ENCODE measurements at regions not wholly inside any gene's neighbourhood (a gene's known extent, or its start where the extent isn't known, plus 50 kb on each side); places are given as distances from the start of the nearest gene placed in this dataset.

DNA sequence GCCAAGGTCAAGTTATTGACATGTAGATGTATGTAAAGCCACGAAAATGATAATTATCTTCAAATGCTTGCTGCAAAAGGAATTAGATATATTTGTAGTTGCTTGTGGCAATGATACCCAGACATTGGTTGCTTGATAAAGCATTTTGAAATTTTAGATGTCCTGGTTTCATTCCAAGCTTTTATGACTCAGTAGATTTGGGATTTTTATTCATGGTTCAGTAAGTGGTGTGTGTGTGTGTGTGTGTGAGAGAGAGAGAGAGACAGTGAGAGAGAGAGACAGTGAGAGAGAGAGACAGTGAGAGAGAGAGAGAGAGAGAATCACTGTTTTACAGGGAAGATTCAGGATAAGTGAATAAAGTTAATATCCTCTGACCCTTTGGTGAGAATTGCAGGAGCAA, 498.2 kb upstream of the C1orf87 start:
- Histone ChIP-seq H2AFZ (ENCODE audit: low read length) (no peak overlapping the region), H3T11ph (ENCODE audit: low read length) (no peak overlapping the region), H3K4ac (ENCODE audit: low read depth, low read length) (no peak overlapping the region), H2BK12ac (ENCODE audit: insufficient read length, low read depth, low read length) (no peak overlapping the region), H3K9me3 (ENCODE audit: control insufficient read depth, low read depth, low read length) (no peaks in the 10 kb centered on the region), H2BK120ac (ENCODE audit: low read depth, low read length, poor library complexity, severe bottlenecking) (no peak overlapping the region), H2BK5ac (ENCODE audit: insufficient read length, low read length) (no peak overlapping the region), H3K23ac (ENCODE audit: insufficient read length, low read depth, low read length) (no peak overlapping the region), H3K27me3 (ENCODE audit: insufficient read depth, low read length) (no peaks in the 10 kb centered on the region), H3K9ac (ENCODE audit: extremely low read depth, insufficient read length, low read length) (no peak overlapping the region), H2AK5ac (ENCODE audit: insufficient read length, low read length) (no peak overlapping the region), H3K27ac (ENCODE audit: insufficient read length, low read depth, low read length) (no peak overlapping the region), H2BK20ac (ENCODE audit: low read depth, low read length, poor library complexity, severe bottlenecking) (no peak overlapping the region), H4K20me1 (ENCODE audit: control insufficient read depth, insufficient read depth, insufficient read length) (no peaks in the 10 kb centered on the region), H2BK15ac (ENCODE audit: low read depth, low read length) (no peak overlapping the region), H3K14ac (ENCODE audit: insufficient read depth, low read length) (no peak overlapping the region), H3K4me2 (ENCODE audit: insufficient read depth, insufficient read length, low read length) (no peak overlapping the region), H3K23me2 (ENCODE audit: insufficient read length, low read depth, low read length, poor library complexity, severe bottlenecking) (no peaks in the 10 kb centered on the region), H3K79me1 (ENCODE audit: insufficient read depth, low read depth, low read length, poor library complexity, severe bottlenecking) (no peaks in the 10 kb centered on the region), H3K4me1 (ENCODE audit: insufficient read depth, low read length) (peaks cover 4% of the 10 kb centered on the region; the same call in 1 of the 2 replicates), H3K79me2 (ENCODE audit: insufficient read depth, low read length) (no peaks in the 10 kb centered on the region), H4K5ac (ENCODE audit: insufficient read length, low read depth, low read length) (no peak overlapping the region), H3K18ac (ENCODE audit: insufficient read length, low read depth, low read length) (no peak overlapping the region), H4K91ac (ENCODE audit: insufficient read length, low read depth, low read length) (no peak overlapping the region), H3K56ac (ENCODE audit: insufficient read length, low read depth, low read length) (no peak overlapping the region), H4K8ac (replicated peaks; ENCODE audit: insufficient read length, low read depth, low read length) (no peak overlapping the region)
- Mint-ChIP-seq H3K4me3 (no peak overlapping the region), H3K36me3 (ENCODE audit: insufficient read depth in 1 of 3, low read depth in 3 of 3) (no peaks in the 10 kb centered on the region), H3K27me3 (ENCODE audit: low read depth) (no peaks in the 10 kb centered on the region; the same call in 1 of the 2 replicates), H3K27ac (no peak overlapping the region), H3K4me1 (peaks cover 6 to 15% of the 10 kb centered on the region in 2 experiments; a peak in 2 of 4 replicates), H3K9me3 (no peaks in the 10 kb centered on the region)
- TF ChIP-seq, protein P1, sequence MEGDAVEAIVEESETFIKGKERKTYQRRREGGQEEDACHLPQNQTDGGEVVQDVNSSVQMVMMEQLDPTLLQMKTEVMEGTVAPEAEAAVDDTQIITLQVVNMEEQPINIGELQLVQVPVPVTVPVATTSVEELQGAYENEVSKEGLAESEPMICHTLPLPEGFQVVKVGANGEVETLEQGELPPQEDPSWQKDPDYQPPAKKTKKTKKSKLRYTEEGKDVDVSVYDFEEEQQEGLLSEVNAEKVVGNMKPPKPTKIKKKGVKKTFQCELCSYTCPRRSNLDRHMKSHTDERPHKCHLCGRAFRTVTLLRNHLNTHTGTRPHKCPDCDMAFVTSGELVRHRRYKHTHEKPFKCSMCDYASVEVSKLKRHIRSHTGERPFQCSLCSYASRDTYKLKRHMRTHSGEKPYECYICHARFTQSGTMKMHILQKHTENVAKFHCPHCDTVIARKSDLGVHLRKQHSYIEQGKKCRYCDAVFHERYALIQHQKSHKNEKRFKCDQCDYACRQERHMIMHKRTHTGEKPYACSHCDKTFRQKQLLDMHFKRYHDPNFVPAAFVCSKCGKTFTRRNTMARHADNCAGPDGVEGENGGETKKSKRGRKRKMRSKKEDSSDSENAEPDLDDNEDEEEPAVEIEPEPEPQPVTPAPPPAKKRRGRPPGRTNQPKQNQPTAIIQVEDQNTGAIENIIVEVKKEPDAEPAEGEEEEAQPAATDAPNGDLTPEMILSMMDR (conservative IDR thresholded peaks at IDR 0.05), result no peak
- no peak for DNase-seq
- no CpG with 5 or more reads among the region's 1 CpG for WGBS (ENCODE audit: extremely low coverage, insufficient read length, low lambda C conversion rate)
